IMR-90 (cell line): ENCODE measurements at regions not wholly inside any gene's neighbourhood (a gene's known extent, or its start where the extent isn't known, plus 50 kb on each side); places are given as distances from the start of the nearest gene placed in this dataset.

Experiments
- CEBPB ChIP-seq: IDR thresholded peaks from 2 replicates; pipeline ENCODE4 v1.6.1; 2012; ENCODE audit warnings: low read depth, low read length, improper control_type of control experiment
- CTCF ChIP-seq: conservative IDR thresholded peaks from 2 replicates; pipeline ENCODE4 v1.5.1; 2012; ENCODE audit warnings: mild to moderate bottlenecking, low read depth, low read length, improper control_type of control experiment
- MAFK ChIP-seq: IDR thresholded peaks from 2 replicates; pipeline ENCODE4 v1.6.1; 2012; ENCODE audit warnings: low read depth, low read length, improper control_type of control experiment
- NFE2L2 ChIP-seq: fragments of 150-350 bp; IDR thresholded peaks from 2 replicates; pipeline ENCODE4 v1.6.1; 2016; ENCODE audit warnings: low read depth, mild to moderate bottlenecking, low read length
- RCOR1 ChIP-seq: IDR thresholded peaks from 2 replicates; pipeline ENCODE4 v1.6.1; 2012; ENCODE audit warnings: mild to moderate bottlenecking, low read length, improper control_type of control experiment; ENCODE audit not compliant: insufficient replicate concordance
- RFX5 ChIP-seq: IDR thresholded peaks from 2 replicates; pipeline ENCODE4 v1.8.0; 2012; ENCODE audit warnings: low read depth, mild to moderate bottlenecking, low read length, moderate library complexity
- SMC3 ChIP-seq: fragments of 150-350 bp; IDR thresholded peaks from 2 replicates; pipeline ENCODE4 v1.6.1; 2016; ENCODE audit warnings: low read depth, mild to moderate bottlenecking, antibody characterized with exemption, low read length, moderate library complexity
- USF2 ChIP-seq: fragments of 150-350 bp; IDR thresholded peaks from 2 replicates; pipeline ENCODE4 v1.6.1; 2017; ENCODE audit warnings: mild to moderate bottlenecking, antibody characterized with exemption, low read length, low read depth

- TF ChIP-seq CTCF (no peak), CEBPB (no peak), RFX5 (no peak), MAFK (no peak), RCOR1 (no peak), NFE2L2 (no peak), USF2 (no peak), SMC3 (no peak)
Observed at GRCh38 chr12:125579916-125580315, 514.7 kb downstream of the AACS start.
